ENCODE measurements at regions not wholly inside any gene's neighbourhood (a gene's known extent, or its start where the extent isn't known, plus 50 kb on each side); places are given as distances from the start of the nearest gene placed in this dataset.
A peak's percentile ranks its signal among the peaks of the same experiment; 100 is the strongest.

- DNase-seq (ENCODE audit: low spot score) = no peak
These were observed 146.7 kb downstream of the CARTPT start for GRCh38 chr5:71865665-71866320.

DNA sequence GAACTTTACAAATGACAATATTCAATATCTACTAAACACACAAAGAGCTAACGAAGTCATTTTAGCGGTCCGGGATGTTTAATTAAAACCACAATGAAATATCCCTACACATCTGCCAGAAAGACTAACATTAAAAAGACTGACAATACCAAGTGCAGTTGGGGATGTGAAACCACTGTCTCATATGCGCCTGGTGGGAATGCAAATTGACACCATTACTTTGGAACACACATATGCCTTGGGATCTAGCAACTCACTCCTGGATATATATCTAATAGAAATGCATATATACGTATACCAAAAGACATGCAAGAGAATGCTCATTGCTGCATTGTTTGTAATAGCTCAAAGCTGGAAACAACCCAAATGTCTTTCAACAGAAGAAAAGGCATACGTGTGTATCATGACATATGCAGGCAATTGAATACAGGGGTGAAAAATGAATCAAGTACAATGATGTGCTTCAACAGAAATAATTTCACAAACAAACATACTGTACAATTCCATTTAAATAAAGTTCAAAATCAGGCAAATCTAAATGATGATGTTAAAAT, 153.3 kb downstream of the CARTPT start:
- DNase-seq (ENCODE audit: low spot score) = no peak

DNA sequence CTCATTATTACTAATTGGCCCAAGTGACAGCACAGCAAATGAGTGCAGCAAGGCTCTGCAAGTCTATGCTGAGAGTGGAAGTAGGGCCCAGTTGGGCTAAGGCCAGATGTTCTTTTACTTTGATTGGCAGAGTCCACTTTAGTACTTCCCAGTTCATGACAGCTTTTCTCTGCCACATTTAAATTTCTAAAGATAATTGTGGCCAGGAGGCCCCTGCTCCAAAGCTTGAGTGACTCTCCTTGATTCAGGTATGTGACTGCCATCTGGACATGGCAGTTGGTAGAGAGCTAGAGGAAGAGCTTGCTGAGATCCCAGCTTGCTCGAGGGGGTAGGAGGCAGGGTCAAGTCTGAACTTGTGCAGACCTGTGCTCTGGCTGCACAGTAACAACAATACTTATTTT, 154.1 kb downstream of the CARTPT start:
- no peak for DNase-seq (ENCODE audit: low spot score)

- no peak for DNase-seq (ENCODE audit: low spot score)
These were observed 155.4 kb downstream of the CARTPT start for GRCh38 chr5:71874521-71874920.

GRCh38 chr5:71877511-71877910, 158.4 kb downstream of the CARTPT start:
- DNase-seq (ENCODE audit: low spot score) = no peak

DNA sequence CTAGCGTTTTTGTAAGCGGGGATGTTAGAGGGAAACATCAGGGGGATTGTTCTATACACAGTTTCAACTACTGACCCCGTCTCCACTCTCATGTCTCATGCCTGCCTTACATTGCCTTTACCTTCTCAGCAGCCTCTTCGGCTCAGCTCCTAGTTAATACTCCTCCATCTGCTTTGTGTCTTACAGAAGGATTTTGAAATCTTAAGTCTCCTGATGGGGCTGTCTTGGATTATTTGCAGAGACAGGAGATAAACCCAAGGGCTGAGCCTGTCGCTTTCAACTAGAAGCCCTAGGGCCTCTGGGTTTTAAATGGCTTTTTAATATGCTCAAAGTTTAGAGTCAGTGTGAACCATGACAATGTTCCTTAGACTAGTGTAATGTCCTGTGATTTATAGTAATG, 161.5 kb downstream of the CARTPT start:
- no peak for DNase-seq (ENCODE audit: low spot score)

DNA sequence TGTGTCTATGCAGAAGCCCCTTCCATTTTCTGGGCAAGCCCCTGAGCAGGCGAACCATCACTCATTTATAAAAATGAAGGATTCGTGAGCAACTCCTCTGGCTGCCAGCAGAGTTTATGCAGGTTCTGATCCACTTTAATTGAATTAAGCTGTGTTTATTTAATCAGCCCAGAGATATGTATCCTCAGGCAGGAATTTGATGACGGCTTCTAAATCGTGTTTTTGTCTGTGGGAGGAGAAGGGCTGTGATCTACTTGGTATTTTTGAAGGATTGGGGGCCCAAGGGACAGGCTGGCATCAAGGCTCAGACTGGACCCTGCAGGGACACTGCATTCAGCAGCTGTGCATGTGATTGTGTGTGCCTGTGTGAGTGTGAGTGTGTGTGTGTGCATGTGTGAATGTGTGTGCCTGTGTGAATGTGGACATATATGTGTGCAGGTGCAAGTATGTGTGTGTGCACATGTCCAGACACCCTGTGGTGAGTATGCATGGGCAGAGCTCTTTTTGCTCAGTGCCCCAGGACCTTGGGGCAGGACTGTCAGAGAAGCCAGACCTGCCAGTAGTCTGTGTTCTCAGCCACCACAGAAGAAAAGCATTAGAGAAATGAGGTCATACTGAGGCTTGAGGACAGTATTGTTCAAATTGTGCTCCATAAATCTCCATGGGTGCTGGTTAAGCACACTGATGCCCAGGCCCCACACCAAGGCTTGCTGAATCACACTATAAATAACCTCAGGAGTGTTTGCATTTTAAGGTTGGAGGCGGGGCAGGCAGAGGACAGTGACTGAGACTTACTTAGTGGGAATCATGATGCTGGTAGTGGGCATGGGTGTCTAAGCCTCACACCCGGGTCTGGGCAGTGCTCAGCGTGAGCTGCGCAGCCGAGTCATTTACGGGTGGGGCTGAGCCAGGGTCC, 164.0 kb downstream of the CARTPT start:
- DNase-seq (ENCODE audit: low spot score) = peak; percentile 33

DNA sequence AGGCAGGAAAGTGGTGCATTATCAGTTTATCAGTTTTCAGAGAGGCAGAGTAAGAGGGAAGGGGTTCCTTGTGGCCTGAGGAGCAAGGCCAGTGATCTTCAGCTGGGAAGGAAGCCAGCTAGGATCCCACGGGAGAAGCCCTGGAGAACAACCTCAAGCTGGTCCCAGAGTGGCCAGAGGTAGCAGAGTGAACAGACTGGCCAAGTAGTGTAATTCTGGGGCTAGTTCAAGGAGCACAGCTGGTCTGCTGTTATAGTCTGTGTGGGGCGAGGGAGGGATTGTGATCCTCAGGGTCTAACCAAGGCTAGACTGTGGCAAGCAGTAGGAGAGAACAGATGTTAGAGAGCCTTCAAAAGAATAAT, 164.6 kb downstream of the CARTPT start:
- DNase-seq (ENCODE audit: low spot score) = no peak

GRCh38 chr5:71884926-71885325, 165.9 kb downstream of the CARTPT start:
- no peak for DNase-seq (ENCODE audit: low spot score)

GRCh38 chr5:71886406-71886805, 167.3 kb downstream of the CARTPT start:
- no peak for DNase-seq (ENCODE audit: low spot score)

- peak; percentile 70 for DNase-seq (ENCODE audit: low spot score)
These were observed 168.6 kb downstream of the CARTPT start for GRCh38 chr5:71887680-71888079.

DNA sequence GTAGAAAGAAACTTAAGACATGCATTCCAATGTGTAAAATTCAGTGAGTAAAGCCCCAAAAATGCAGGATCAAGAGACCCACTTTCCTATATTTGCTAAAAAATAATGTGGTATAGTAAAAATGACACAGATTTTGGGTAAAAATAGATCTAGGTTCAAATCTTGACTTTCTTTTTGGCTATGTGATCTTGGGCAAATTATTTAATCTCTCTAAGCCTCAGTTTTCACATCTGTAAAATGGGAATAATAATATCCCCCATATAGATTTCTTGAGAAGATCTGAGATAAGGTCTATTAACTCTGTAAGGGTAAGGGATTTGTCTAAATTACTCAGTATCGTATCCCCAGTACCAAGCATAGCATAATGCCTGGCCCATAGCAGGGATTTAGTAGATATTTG, 172.3 kb downstream of the CARTPT start:
- no peak for DNase-seq (ENCODE audit: low spot score)

DNA sequence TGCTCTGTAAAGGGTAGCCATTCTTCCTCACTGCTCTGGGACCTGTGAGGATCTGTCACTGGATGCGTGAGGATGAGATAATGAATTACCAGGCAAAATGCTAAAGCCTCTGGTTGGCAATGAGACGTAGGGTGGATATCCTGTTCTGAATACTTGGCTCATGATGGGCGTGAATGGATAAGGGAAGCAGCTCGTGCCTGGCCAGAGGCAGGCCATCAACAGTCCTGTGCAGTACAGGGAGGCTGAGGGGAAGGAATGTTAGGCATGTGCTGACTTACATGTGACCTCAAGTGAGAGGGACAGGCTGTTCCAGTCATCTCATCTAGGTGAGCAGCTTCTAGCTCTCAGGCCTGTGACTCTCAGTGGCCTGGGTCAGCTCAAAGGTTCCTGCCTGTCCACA, 172.8 kb downstream of the CARTPT start:
- peak; percentile 44 for DNase-seq (ENCODE audit: low spot score)

GRCh38 chr5:71892641-71893365, 173.7 kb downstream of the CARTPT start:
- no peak for DNase-seq (ENCODE audit: low spot score)

GRCh38 chr5:71893451-71893850, 174.4 kb downstream of the CARTPT start:
- no peak for DNase-seq (ENCODE audit: low spot score)

GRCh38 chr5:71894091-71894490, 175.0 kb downstream of the CARTPT start:
- DNase-seq (ENCODE audit: low spot score) = no peak

GRCh38 chr5:71895546-71895945, 176.5 kb downstream of the CARTPT start:
- DNase-seq (ENCODE audit: low spot score) = no peak

DNA sequence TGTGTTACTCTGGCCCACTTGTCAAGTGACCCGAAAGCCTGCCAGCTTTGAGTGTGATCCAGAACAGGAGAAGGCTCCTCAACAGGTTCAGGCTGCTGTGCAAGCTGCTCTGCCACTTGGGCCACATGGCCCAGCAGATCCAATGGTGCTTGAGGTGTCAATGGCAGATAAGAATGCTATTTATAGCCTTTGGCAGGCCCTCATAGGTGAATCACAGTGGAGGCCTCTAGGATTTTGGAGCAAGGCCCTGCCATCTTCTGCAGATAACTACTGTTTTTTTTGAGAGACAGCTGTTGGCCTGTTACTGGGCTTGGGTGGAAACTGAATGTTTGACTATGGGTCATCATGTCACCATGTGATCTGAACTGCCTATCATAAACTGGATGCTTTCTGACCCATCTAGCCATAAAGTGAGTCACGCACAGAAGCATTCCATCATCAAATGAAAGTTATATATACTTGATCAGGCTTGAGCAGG, 180.8 kb downstream of the CARTPT start:
- DNase-seq (ENCODE audit: low spot score) = no peak

DNA sequence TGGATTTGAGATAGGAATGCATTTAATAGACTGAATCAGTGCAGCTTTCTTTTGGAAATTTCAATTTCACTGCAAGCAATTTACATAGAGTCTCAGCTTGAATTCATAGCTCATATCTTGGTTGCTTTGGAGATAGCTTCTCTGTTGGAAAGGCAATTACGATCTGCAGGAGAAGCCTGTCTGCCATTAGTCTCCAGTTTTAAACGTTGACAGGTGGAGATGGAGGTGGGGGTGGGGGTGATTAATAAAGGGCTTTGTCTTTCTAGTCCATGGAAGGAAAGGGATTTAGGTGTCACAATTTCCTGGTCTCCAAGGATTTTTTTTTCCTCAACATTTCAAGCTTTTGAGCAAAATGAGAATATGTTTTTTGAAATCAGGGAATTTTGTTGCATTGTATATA, 184.7 kb downstream of the CARTPT start:
- DNase-seq (ENCODE audit: low spot score) = no peak

- no peak for DNase-seq (ENCODE audit: low spot score)
These were observed 185.8 kb downstream of the CARTPT start for GRCh38 chr5:71904852-71905251.

- no peak for DNase-seq (ENCODE audit: low spot score)
These were observed 187.0 kb downstream of the CARTPT start for GRCh38 chr5:71905834-71906711.
